ENCODE measurements at regions not wholly inside any gene's neighbourhood (a gene's known extent, or its start where the extent isn't known, plus 50 kb on each side); places are given as distances from the start of the nearest gene placed in this dataset.

DNA sequence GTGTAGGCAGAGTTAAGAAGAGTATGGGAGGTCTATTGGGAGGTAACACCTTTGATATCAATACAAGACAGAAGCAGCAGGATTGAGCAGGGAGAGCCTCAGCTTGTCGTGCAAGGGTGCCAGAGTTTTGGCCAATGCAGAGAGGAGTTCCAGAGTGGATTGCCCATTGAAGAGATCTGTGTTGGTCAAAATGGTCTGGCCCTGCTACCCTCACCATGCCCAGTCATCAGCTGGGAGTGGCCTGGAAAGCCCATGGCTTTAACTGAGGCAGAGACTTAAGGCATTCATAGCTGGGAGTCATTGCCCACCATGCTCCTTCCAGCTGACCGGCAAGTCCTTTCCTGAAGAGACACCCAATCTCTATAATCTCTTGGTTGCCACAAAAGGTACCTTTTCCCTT lies 271.3 kb downstream of the ABHD5 start:
- no peak overlapping the region for H3K9ac ChIP-seq
- no peaks in the 10 kb centered on the region for H3F3A ChIP-seq (replicated peaks; ENCODE audit: insufficient read depth)
- CTCF ChIA-PET = interaction anchor here (1.0 to 1.4 kb wide), 2 partner anchors 107 to 193 kb away, joined by 4 read pairs; no protein-coding TSS in a partner anchor
- H3K36me3 ChIP-seq (replicated peaks in 1 of 2; ENCODE audit: control insufficient read depth in 1 of 2, insufficient read depth in 2 of 2, low read length in 1 of 2) = no peaks in the 10 kb centered on the region
- peaks cover 0 to 27% of the 10 kb centered on the region in 2 experiments; a peak in 2 of 4 replicates for H3K4me1 ChIP-seq (ENCODE audit: control insufficient read depth in 1 of 2, insufficient read depth in 2 of 2, low read depth in 1 of 2, low read length in 1 of 2)
- H3K4me3 ChIP-seq (ENCODE audit: low read depth in 2 of 2, low read length in 1 of 2) = no peak overlapping the region
- no peak overlapping the region for H3K4me2 ChIP-seq
- 83% methylated on average over 2 of the region's 2 CpGs for WGBS (ENCODE audit: low lambda C conversion rate)
- no peaks in the 10 kb centered on the region for H4K20me1 ChIP-seq (ENCODE audit: insufficient read depth)
- H3K27ac ChIP-seq (ENCODE audit: low read depth in 2 of 2, low read length in 1 of 2) = no peak overlapping the region
- no peaks in the 10 kb centered on the region; the same call in 1 of the 2 replicates for H3K27me3 ChIP-seq (ENCODE audit: insufficient read depth)
- H3K79me2 ChIP-seq (ENCODE audit: insufficient read depth) = no peaks in the 10 kb centered on the region
- DNase-seq = no peak
- TF ChIP-seq RAD21 (IDR thresholded peaks at IDR 0.05; ENCODE audit: low read length) (no peak), NRF1 (IDR thresholded peaks at IDR 0.05; ENCODE audit: low read depth, low read length) (no peak), GATA2 (CRISPR knock-in tag; IDR thresholded peaks at IDR 0.05) (no peak), YY1 (IDR thresholded peaks at IDR 0.05; ENCODE audit: low read depth) (no peak), EP300 (IDR thresholded peaks at IDR 0.05; ENCODE audit: borderline replicate concordance in 1 of 2, low read depth in 1 of 2, low read length in 1 of 2) (no peak), JUND (IDR thresholded peaks at IDR 0.05) (no peak)
- no peaks in the 10 kb centered on the region for H3K9me3 ChIP-seq
- no peak overlapping the region for H2AFZ ChIP-seq (ENCODE audit: low read depth)
- POLR2A ChIA-PET = no interaction called here
- no peaks in the 10 kb centered on the region for H3K9me2 ChIP-seq

DNA sequence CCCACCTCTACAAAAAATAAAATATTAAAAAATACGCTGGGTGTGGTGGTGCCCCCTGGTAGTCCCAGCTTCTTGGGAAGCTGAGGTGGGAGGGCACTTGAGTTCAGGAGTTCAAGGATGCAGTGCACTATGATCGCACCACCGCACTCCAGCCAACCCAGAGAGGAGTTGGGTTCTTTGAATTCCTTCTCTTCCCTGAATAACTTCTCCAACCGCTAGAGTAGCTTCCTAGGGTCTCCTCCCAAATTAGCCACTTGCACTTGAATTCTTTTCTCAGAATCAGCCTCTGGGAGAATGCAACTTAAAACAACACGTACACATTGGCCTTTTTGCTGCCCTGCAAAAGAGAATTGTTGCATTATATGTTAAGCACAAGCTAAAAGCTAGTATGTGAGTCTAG lies 272.5 kb downstream of the ABHD5 start:
- no peaks in the 10 kb centered on the region for H3K79me2 ChIP-seq (ENCODE audit: insufficient read depth)
- no peaks in the 10 kb centered on the region for H3F3A ChIP-seq (replicated peaks; ENCODE audit: insufficient read depth)
- H3K9me3 ChIP-seq = no peaks in the 10 kb centered on the region
- no peak overlapping the region for H3K27ac ChIP-seq (ENCODE audit: low read depth in 2 of 2, low read length in 1 of 2)
- no peaks in the 10 kb centered on the region for H3K36me3 ChIP-seq (replicated peaks in 1 of 2; ENCODE audit: control insufficient read depth in 1 of 2, insufficient read depth in 2 of 2, low read length in 1 of 2)
- ChIA-PET POLR2A (no interaction called here), CTCF (no interaction called here)
- H3K4me3 ChIP-seq (ENCODE audit: low read depth in 2 of 2, low read length in 1 of 2) = no peak overlapping the region
- H4K20me1 ChIP-seq (ENCODE audit: insufficient read depth) = no peaks in the 10 kb centered on the region
- no peak overlapping the region for H3K9ac ChIP-seq
- peaks cover 0 to 24% of the 10 kb centered on the region in 2 experiments; a peak in 2 of 4 replicates for H3K4me1 ChIP-seq (ENCODE audit: control insufficient read depth in 1 of 2, insufficient read depth in 2 of 2, low read depth in 1 of 2, low read length in 1 of 2)
- H3K9me2 ChIP-seq = no peaks in the 10 kb centered on the region
- H3K4me2 ChIP-seq = no peak overlapping the region
- no peak overlapping the region for H2AFZ ChIP-seq (ENCODE audit: low read depth)
- TF ChIP-seq EZH2phosphoT487 (IDR thresholded peaks at IDR 0.05; ENCODE audit: borderline replicate concordance, low read depth) = no peak
- TF ChIP-seq, protein P1, sequence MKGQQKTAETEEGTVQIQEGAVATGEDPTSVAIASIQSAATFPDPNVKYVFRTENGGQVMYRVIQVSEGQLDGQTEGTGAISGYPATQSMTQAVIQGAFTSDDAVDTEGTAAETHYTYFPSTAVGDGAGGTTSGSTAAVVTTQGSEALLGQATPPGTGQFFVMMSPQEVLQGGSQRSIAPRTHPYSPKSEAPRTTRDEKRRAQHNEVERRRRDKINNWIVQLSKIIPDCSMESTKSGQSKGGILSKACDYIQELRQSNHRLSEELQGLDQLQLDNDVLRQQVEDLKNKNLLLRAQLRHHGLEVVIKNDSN (IDR thresholded peaks at IDR 0.05; ENCODE audit: borderline replicate concordance, low read depth) = no peak
- no peak for TF ChIP-seq RXRA (IDR thresholded peaks at IDR 0.05; ENCODE audit: borderline replicate concordance, low read depth)
- no peak for TF ChIP-seq MXI1 (IDR thresholded peaks at IDR 0.05; ENCODE audit: low read depth, low read length)
- no peak for TF ChIP-seq EP300 (IDR thresholded peaks at IDR 0.05; ENCODE audit: borderline replicate concordance in 1 of 2, low read depth in 1 of 2, low read length in 1 of 2)
- TF ChIP-seq RFX5 (IDR thresholded peaks at IDR 0.05; ENCODE audit: low read length) = no peak
- TF ChIP-seq, protein P2, sequence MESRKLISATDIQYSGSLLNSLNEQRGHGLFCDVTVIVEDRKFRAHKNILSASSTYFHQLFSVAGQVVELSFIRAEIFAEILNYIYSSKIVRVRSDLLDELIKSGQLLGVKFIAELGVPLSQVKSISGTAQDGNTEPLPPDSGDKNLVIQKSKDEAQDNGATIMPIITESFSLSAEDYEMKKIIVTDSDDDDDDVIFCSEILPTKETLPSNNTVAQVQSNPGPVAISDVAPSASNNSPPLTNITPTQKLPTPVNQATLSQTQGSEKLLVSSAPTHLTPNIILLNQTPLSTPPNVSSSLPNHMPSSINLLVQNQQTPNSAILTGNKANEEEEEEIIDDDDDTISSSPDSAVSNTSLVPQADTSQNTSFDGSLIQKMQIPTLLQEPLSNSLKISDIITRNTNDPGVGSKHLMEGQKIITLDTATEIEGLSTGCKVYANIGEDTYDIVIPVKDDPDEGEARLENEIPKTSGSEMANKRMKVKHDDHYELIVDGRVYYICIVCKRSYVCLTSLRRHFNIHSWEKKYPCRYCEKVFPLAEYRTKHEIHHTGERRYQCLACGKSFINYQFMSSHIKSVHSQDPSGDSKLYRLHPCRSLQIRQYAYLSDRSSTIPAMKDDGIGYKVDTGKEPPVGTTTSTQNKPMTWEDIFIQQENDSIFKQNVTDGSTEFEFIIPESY (IDR thresholded peaks at IDR 0.05; ENCODE audit: borderline replicate concordance, low read depth) = no peak
- no peak for TF ChIP-seq FOXJ3 (CRISPR knock-in tag; IDR thresholded peaks at IDR 0.05)
- TF ChIP-seq, protein P3, sequence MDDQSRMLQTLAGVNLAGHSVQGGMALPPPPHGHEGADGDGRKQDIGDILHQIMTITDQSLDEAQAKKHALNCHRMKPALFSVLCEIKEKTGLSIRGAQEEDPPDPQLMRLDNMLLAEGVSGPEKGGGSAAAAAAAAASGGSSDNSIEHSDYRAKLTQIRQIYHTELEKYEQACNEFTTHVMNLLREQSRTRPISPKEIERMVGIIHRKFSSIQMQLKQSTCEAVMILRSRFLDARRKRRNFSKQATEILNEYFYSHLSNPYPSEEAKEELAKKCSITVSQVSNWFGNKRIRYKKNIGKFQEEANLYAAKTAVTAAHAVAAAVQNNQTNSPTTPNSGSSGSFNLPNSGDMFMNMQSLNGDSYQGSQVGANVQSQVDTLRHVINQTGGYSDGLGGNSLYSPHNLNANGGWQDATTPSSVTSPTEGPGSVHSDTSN (IDR thresholded peaks at IDR 0.05) = no peak
- no peak for TF ChIP-seq TAF1 (IDR thresholded peaks at IDR 0.05; ENCODE audit: borderline replicate concordance, low read depth, low read length)
- TF ChIP-seq POLR2AphosphoS5 (IDR thresholded peaks at IDR 0.05; ENCODE audit: low read depth, low read length) = no peak
- no peak for DNase-seq
- WGBS (ENCODE audit: low lambda C conversion rate) = 70% methylated on average over 5 of the region's 5 CpGs
- no peaks in the 10 kb centered on the region; the same call in 1 of the 2 replicates for H3K27me3 ChIP-seq (ENCODE audit: insufficient read depth)
